KMS-11 (cell line): ENCODE measurements at regions not wholly inside any gene's neighbourhood (a gene's known extent, or its start where the extent isn't known, plus 50 kb on each side); places are given as distances from the start of the nearest gene placed in this dataset.
"Not testable (repeated sequence)": the region's sequence is repeated elsewhere in the genome, so short reads cannot be mapped to it uniquely, and the experiment has no call there.

Source experiments
- H2AFZ ChIP-seq: fragments of 200-600 bp; sonication (generic); 2 replicates; pipeline ENCODE4 v1.6.1; 2016; ENCODE audit warnings: antibody characterized with exemption, mixed run types, low read depth
- H3K27ac ChIP-seq: fragments of 200-600 bp; sonication (generic); 2 replicates; pipeline ENCODE4 v1.6.1; 2016; ENCODE audit warnings: mild to moderate bottlenecking, mixed run types
- H3K27me3 ChIP-seq: fragments of 200-600 bp; sonication (generic); 2 replicates; pipeline ENCODE4 v1.6.1; 2017; ENCODE audit warnings: mild to moderate bottlenecking, low read depth, mixed run types, moderate library complexity; ENCODE audit not compliant: insufficient read depth
- H3K36me3 ChIP-seq: fragments of 200-600 bp; sonication (generic); 2 replicates; pipeline ENCODE4 v1.6.1; 2017; ENCODE audit warnings: mild to moderate bottlenecking, mixed run types; ENCODE audit not compliant: insufficient read depth
- H3K4me1 ChIP-seq: fragments of 200-600 bp; sonication (generic); 2 replicates; pipeline ENCODE4 v1.6.1; 2016; ENCODE audit warnings: mild to moderate bottlenecking, low read depth, mixed run types; ENCODE audit not compliant: poor library complexity, severe bottlenecking
- H3K4me2 ChIP-seq: fragments of 200-600 bp; sonication (generic); 2 replicates; pipeline ENCODE4 v1.7.0; 2016; ENCODE audit warnings: mild to moderate bottlenecking, mixed run types
- H3K4me3 ChIP-seq: fragments of 200-600 bp; sonication (generic); IDR thresholded peaks from 2 replicates; pipeline ENCODE4 v1.6.1; 2017; ENCODE audit warnings: low read depth, low read length, mixed read lengths; ENCODE audit not compliant: insufficient read depth
- H3K79me2 ChIP-seq: fragments of 200-600 bp; sonication (generic); 2 replicates; pipeline ENCODE4 v1.6.1; 2016; ENCODE audit warnings: low read depth, mixed run types; ENCODE audit not compliant: insufficient read depth
- H3K9ac ChIP-seq: fragments of 200-600 bp; sonication (generic); 2 replicates; pipeline ENCODE4 v1.6.1; 2016; ENCODE audit warnings: mild to moderate bottlenecking, mixed run types
- H4K20me1 ChIP-seq: fragments of 200-600 bp; sonication (generic); 2 replicates; pipeline ENCODE4 v1.6.1; 2016; ENCODE audit warnings: mild to moderate bottlenecking, mixed run types; ENCODE audit not compliant: insufficient read depth
- CTCF ChIP-seq: fragments of 200-600 bp; sonication (generic); conservative IDR thresholded peaks from 2 replicates; pipeline ENCODE4 v1.6.1; 2017; ENCODE audit warnings: low read depth, mild to moderate bottlenecking, antibody characterized with exemption, low read length, moderate library complexity, mixed read lengths

GRCh38 chr9:12329623-12329985 is 363.6 kb upstream of the TYRP1 start:
- H3K36me3 ChIP-seq, result no peaks in the 10 kb centered on the region
- H2AFZ ChIP-seq, result no peak overlapping the region
- H3K9ac ChIP-seq, result no peak overlapping the region
- no peak overlapping the region for H3K4me3 ChIP-seq
- H3K79me2 ChIP-seq, result no peaks in the 10 kb centered on the region
- TF ChIP-seq CTCF, result no peak
- no peak overlapping the region for H3K4me2 ChIP-seq
- H4K20me1 ChIP-seq, result no peaks in the 10 kb centered on the region
- no peak overlapping the region for H3K27ac ChIP-seq
- H3K27me3 ChIP-seq, result no peaks in the 10 kb centered on the region
- H3K4me1 ChIP-seq, result no peaks in the 10 kb centered on the region

DNA sequence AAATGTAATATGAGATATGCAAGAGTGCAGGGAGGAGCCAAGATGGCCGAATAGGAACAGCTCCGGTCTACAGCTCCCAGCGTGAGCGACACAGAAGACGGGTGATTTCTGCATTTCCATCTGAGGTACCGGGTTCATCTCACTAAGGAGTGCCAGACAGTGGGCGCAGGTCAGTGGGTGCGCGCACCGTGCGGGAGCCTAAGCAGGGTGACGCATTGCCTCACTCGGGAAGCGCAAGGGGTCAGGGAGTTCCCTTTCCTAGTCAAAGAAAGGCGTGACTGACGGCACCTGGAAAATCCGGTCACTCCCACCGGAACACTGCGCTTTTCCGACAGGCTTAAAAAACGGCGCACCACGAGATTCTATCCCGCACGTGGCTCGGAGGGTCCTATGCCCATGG is 359.2 kb upstream of the TYRP1 start:
- not testable (repeated sequence) for H3K4me2 ChIP-seq, H3K36me3 ChIP-seq, H2AFZ ChIP-seq, H3K79me2 ChIP-seq, H3K27ac ChIP-seq, H3K4me1 ChIP-seq, H4K20me1 ChIP-seq, H3K27me3 ChIP-seq, H3K4me3 ChIP-seq, H3K9ac ChIP-seq

- H3K36me3 ChIP-seq, result no peaks in the 10 kb centered on the region
- H3K4me3 ChIP-seq, result no peak overlapping the region
- no peak overlapping the region for H3K27ac ChIP-seq
- no peak for TF ChIP-seq CTCF
- H3K79me2 ChIP-seq, result no peaks in the 10 kb centered on the region
- no peaks in the 10 kb centered on the region for H3K27me3 ChIP-seq
- H4K20me1 ChIP-seq, result no peaks in the 10 kb centered on the region
- H2AFZ ChIP-seq, result no peak overlapping the region
- H3K4me1 ChIP-seq, result no peaks in the 10 kb centered on the region
- no peak overlapping the region for H3K9ac ChIP-seq
- H3K4me2 ChIP-seq, result no peak overlapping the region
Observed at GRCh38 chr9:12350775-12351174, 342.4 kb upstream of the TYRP1 start.

GRCh38 chr9:12351293-12352044 is 341.7 kb upstream of the TYRP1 start:
- Histone ChIP-seq H3K36me3 (no peaks in the 10 kb centered on the region), H3K4me1 (no peaks in the 10 kb centered on the region), H3K27me3 (no peaks in the 10 kb centered on the region), H3K27ac (no peak overlapping the region), H3K4me3 (no peak overlapping the region), H4K20me1 (no peaks in the 10 kb centered on the region), H2AFZ (no peak overlapping the region), H3K4me2 (no peak overlapping the region), H3K79me2 (no peaks in the 10 kb centered on the region), H3K9ac (no peak overlapping the region)
- TF ChIP-seq CTCF, result no peak

DNA sequence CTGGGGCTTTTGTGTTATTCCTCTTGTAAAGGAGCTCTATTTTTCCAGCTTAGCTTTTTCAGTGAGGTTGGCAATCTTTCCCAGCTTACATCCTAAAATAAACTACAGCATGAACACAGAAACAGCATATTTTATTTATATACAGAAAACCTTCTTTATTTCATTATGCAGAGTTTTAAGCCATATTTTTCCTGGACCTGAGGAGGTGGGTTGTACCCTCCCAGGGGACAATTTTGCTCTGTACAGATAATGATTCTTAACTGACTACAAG is 341.2 kb upstream of the TYRP1 start:
- Histone ChIP-seq H3K9ac (no peak overlapping the region), H3K27me3 (no peaks in the 10 kb centered on the region), H3K4me3 (no peak overlapping the region), H3K4me2 (no peak overlapping the region), H3K79me2 (no peaks in the 10 kb centered on the region), H3K27ac (no peak overlapping the region), H4K20me1 (no peaks in the 10 kb centered on the region), H2AFZ (no peak overlapping the region), H3K4me1 (no peaks in the 10 kb centered on the region), H3K36me3 (no peaks in the 10 kb centered on the region)
- no peak for TF ChIP-seq CTCF
